ENCODE measurements at regions not wholly inside any gene's neighbourhood (a gene's known extent, or its start where the extent isn't known, plus 50 kb on each side); places are given as distances from the start of the nearest gene placed in this dataset.

DNA sequence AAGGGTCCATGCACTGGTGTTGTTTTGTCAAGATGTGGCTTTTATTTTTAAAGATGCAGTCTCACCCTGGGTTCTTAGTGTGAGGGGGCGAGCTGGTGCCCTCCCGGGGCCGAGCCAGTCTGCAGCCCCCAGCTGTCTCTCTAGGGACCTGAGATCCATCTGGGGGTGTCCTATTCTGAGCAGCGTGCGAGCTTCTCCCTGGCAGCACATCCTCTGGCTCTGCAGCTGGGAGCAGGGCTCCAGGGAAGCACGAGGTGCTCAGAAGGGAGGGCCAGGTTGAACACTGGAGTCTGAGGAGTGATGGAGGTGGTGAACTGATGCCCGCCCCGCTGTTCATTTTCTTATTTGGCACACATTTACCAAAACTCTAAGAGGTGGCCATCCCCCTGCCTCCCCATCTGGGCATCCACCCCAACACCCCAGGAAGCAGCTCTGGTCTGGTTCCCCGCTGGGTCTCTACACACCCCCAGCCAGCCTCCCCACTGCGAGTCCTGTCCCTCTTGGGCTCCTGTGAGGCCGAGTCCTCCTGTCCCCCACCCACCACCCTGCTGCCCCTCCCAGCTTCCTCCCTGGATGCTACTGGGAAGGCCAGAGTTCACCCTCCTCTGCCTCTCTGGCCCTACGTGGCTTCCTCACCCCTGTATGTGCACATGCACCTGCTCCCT lies 956.4 kb downstream of the BRD1 start:
- no peak for DNase-seq (ENCODE audit: low read depth)

DNA sequence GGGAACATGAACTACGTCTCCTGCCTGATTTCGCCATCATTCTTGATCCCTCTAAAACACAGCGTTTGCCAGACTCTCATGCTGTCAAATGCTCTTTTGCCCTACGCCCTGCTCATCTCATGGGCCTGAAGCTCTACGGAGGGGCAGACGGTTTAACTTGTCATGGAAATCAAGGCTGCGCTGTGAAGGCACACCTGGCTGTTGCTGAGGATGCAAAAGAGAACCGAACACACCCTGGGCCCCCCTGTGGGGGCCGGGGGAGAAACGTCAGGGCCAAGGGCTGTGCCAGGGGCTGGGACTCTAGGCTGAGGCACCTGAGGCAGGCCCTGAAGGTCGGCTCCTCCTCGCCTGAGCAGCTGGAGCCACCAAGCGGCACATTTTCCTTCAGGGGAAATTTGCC lies 957.2 kb downstream of the BRD1 start:
- DNase-seq (ENCODE audit: low read depth): no peak

DNA sequence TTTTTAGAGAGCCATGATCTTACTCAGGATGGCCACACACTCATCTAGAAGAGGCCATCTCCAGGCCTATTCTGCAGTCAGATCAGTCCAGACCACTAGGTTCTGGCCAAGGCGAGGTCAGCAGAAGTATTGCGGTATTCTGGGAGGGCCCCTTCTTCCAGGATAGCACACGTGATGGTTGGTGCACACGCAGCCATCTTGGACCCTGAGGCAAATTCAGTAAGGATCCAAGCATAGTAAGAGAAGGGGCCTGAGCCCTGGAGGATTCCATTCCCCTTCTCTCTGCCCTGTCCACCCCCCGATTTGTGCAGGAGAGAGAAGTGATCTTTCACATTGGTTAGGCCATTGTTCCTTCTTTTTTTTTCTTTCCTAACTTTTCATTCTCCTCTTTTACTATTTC lies 957.9 kb downstream of the BRD1 start:
- DNase-seq (ENCODE audit: low read depth): no peak

DNA sequence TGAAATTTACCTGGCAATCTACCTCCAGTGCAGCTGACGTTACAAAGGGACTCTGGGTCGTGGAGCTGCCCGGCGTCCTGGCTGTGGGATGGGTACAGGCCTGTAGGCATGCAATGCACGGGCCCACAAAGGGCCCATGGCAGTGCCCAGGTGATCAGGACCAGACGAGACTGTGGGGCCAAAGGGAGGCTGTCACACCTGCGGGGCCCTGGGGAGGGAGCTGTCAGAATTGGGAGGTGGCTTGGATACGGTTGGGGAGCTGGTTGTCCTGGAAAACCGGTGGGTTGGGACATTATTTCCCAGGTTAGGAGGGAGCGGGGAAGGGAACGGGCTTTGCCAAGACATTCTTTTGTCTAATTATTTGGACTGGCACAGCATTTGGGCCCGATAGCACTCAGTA lies 958.5 kb downstream of the BRD1 start:
- DNase-seq (ENCODE audit: low read depth): no peak

DNA sequence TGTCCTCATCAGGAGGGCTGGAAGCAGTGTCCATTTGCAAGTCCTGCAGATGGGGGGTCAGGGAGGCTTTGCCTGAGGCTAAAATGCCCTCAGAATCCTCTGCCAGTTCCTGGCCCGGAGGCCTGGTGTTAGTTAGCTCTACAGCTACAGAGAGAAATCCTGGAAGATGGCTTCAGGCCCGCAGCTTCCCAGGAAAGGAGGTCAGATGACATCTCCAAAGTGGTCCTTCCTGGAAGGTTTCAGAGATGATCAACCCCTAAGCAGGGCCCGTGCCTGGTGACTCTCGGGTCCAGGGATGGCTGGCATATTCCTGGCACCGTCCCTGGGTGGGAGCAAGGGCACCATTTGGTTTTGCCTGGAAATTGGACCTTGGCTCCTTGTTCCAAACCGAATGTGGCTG lies 959.1 kb downstream of the BRD1 start:
- DNase-seq (ENCODE audit: low read depth): no peak

DNA sequence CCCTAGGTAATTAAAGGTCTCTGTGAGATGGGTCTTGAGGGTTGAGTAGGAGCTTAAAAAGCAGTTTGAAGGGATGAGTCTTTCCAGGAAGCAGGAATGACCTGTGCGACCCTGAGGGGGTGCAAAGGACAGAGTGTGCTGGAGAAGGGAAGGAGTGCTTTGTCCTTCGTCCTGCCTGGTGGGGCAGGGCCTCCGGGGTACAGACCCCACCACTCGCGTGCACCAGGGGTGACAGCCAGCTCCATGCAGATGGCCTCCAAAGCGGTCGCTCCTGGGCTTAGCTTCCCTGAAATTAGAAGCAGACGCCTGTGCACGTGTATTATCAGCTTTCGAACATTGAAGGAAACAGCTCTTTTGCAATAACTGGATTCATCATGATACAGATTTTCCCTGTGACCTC lies 959.8 kb downstream of the BRD1 start:
- DNase-seq (ENCODE audit: low read depth): no peak

DNA sequence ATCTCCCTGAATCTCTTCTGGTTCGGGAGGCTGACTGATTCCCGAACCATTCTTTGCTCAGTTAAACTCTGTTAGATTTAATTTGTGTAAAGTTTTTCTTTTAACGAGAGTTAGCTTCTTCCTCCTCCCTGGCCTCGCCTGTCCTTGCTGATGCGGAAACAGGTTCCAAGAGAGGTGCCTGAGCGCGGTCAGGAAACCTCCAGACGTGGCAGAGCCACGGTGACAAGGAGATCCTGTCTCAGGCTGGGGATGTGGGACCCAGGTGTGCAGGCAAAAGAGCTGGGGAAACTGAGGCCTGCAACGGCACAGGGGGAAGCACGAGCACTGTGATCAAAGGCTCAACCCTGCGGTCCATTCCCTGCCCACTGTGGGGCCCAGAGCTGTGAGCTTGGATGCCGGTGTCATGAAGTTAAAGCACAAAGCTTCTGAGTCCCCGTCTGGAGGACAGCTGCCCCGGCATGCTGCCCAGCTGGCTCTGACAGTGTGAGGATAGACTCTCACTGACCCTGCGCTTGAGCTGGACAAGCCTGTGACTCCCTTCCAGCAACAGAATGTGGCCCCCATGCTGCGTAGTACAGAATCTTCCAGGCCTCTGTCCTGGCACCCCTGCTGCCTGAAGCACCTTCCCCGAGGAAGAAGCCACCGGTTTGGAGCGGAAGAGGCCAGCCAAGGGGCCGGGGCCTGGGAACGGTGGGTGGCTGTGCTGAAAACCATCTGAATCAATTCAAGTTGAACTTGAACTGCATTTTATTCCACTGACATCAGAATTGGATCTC lies 960.6 kb downstream of the BRD1 start:
- DNase-seq (ENCODE audit: low read depth): no peak

DNA sequence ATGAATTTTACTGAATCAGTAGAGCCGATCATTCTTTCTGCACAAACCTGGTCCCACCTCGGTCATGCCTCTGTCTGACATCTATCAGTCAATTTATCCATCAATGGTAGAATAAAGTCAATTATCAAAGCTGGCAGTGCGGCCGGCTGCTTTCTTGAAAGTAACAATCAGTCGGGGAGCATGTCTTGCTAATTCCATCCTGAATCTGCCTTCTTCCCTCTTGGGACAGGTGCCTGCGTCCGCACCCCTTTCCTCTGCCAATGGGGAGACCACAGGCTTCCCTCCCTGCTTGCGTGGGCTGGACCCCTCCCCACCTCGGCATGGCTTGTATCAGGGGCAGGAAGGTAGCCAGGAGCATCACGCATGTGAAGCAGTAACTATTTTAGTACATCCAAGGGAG lies 962.9 kb downstream of the BRD1 start:
- no peak for DNase-seq (ENCODE audit: low read depth)

DNA sequence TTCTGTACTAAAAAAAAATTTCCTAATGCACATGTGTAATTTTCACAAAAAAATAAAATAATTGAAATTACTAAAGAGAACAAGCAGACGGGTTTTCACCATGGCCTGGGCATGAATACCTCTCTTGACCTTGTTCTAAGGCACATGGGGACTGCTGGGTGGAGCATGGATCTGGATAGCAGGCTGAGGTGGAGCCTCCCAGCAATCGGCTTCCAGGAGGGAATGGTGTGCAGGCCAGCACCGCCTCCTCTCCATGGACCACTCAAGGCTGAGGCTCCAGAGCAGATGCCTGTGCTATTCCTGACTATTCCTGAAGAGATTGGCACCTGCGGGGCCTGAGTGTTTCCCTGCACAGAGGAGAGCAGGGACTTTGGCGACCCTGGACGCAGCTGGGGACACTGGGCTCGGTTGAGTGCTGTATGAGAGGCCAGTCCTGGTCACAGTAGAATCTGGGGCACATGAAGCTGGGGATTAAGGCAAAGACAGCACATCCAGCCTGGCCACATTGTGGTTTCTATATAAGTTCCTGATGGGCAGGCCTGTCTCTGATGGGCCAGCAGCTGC lies 963.6 kb downstream of the BRD1 start:
- DNase-seq (ENCODE audit: low read depth): no peak

DNA sequence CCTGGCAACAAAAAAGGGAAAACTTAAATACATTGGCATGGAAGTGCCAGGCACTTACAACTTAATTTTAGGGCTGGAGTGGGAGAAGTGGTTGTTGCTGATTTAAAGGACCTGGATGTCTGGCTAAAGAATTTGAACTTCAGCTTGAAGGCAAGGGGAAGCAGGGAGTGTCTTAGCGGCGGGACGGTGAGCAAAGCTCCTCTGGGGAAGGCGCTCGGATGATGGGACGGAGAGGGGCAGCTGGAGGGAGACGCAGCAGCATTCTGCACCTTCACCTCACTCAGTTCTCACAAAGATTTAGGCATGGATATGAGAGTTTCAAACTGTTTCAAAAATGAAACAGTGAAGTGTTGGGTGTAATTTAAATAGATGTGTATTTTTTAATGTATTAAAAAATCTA lies 967.1 kb downstream of the BRD1 start:
- no peak for DNase-seq (ENCODE audit: low read depth)

DNA sequence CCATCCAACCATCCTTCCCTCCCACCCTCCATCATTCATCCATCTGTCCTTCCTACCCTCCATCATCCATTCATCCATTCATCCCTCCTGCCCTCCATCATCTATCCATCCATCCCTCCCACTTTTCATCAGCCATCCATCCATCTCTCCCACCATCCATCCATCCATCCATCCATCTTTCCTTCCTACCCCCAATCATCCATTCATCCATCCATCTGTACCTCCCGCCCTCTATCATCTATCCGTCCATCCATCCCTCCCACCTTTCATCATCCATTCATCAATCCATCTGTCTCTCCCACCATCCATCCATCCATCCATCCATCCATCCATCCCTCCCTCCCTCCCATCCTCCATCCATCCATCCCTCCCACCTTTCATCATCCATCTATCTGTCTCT lies 968.8 kb downstream of the BRD1 start:
- no peak for DNase-seq (ENCODE audit: low read depth)

DNA sequence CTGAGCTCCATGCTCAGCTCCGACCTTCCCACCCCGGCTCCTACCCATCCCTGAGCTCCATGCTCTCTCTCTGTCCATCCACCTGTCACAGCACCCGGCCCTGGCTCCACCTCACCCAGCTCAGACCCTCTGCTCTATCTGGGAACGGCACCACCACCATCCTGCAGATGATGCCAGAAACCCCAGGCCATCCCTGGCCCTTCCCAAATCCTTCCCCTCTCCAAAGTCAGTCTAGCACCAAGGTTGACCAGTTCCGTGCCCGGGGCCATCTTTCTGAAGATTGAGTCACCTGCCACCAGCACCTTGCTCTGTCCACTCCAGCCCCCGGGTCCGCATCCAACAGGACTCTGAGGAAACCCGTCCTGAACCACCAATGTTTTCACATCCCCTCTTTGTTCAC lies 969.6 kb downstream of the BRD1 start:
- DNase-seq (ENCODE audit: low read depth): no peak

DNA sequence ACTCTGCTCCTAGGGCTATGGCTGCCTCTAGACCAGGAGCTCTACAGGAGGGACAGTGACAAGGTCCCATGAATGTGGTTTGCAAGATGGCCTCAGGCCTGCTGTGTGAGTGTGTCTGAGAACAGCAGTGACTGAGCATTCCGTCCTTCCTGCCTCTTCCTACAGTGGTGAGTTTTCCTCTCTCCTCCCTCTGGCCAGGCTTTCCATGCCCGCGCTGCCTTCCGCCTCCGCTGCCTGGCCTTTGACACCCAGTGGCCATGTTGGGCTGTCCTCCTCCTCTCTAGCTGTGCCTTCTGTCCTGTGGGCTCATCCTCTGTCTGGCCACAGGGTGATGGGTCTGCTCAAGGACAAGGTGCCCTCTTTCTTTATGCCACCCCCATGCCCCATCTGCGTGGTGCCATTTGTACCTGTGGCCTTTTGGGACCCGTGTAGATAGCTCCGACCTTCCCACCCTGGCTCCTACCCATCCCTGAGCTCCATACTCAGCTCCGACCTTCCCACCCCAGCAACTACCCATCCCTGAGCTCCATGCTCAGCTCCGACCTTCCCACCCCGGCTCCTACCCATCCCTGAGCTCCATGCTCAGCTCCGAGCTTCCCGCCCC lies 970.4 kb downstream of the BRD1 start:
- DNase-seq (ENCODE audit: low read depth): no peak

DNA sequence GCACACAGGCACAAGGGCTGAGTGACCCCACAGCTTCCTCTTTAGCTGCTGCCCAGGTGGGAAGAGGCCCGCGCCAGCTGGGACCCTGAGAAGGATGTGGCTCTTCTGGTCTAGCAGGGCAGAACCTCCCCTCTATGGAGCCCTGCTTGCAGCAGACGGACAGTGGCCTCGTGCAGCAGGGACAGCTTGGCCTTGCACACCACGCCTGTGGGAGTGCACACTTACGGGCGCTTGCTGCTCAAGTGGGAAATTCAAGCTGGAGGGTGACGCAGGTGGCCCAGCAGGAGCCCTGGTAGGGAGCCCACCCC lies 971.4 kb downstream of the BRD1 start:
- no peak for DNase-seq (ENCODE audit: low read depth)

DNA sequence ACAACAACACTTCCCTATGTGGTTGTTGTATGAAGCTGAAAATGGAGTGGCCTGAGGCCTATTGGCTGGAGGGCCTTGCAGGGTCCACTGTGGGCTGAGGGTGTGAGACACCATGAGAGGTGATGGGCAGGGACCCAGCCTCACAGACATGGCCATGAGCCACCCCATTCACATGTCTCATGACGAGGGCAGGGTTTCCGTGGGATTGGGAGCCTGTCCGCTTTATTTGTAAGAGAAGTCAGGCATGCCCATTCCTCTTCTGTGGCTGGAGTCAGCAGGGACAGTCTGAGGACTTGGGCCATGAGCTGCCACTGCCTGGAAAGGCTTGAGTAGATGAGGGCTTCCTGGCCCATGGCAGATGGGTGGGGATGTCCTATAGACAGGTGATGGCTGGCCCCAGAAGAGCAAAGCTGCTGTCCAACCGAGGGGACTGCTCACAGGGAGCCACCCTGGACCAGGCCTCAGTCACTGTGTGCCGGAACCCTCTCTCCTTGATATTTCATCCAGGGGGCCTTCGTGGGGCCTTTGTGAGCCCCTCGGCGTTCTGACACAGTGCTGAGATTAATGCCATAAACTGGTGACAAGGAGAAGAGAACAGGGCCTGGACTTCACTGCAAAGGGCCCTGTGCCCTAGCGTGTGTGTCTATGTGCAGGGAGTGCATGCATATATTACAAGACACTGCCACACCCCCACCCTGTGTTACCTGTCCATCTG lies 971.9 kb downstream of the BRD1 start:
- DNase-seq (ENCODE audit: low read depth): no peak

DNA sequence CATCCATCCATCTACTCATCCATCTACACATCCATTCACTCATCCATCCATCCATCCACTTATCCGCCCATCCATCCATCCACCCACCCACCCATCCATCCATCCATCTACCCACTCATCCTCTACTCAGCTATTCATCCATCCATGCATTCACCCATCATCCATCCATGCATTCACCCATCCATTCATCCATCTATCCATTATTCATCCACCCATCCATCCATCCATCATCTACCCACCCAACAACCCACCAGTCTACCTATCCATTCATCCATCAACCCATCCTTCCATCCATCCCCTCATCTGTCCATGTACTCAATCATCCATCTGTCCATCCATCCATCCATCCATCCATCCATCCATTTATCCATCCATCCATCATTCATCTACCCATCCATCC lies 972.7 kb downstream of the BRD1 start:
- DNase-seq (ENCODE audit: low read depth): no peak

DNA sequence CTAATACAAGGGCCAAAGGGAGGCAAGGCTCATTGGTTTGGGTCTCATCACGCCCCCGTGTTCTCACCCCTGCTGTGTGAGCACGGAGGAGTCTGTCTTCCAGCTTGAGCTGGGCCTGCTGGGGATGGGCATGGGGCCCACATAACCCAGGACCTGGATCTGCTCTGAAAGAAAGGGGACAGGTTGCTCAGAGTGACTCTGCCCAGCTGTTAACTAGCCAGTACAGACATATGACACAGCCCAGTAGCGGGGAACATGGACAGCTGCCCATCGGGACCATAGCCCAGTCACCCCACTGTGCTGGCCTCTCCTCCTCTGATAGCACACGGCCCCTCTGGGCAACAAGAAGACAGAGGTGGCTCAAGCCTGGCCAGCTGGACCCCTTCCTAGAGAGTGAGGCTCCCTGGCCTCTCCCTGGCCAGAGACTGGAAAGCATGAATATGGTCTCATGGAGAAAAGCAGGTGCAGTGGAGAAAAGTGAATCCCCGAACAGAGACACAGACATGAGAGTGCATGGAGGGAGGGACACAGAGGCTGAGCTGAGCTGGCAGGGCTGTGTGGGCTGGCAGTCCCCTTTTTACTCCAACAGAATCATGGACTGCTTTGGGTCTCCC lies 973.9 kb downstream of the BRD1 start:
- DNase-seq (ENCODE audit: low read depth): no peak

DNA sequence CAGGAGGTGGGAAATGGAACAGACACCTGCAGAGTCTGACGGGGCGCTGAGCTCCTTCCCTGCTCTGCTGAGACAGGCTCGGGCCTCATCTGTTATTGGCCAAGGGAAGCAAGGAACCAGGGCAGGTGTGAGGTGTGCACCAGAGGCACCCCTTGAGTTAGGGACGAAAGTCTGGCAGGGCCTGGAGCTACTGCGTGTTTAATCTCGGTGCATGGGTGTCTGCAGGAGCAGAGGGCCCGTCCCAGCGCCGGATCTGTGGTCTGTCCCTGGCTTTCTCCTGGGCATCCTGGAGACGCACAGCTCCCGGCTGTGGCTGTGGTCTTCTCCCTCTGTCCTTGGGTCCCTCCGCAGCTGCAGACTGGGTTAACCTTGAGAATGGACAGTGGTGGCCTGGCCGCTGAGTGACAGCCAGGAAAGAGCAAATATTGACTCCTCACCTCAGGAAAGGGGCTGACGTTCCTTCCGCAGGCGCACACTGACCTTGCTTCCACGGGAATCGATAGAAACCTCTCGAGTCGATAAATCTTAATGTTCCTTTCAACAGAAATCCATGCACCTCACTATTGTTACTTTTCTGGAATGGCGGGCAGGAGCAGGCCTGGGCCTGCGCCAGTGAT lies 975.6 kb downstream of the BRD1 start:
- no peak for DNase-seq (ENCODE audit: low read depth)

DNA sequence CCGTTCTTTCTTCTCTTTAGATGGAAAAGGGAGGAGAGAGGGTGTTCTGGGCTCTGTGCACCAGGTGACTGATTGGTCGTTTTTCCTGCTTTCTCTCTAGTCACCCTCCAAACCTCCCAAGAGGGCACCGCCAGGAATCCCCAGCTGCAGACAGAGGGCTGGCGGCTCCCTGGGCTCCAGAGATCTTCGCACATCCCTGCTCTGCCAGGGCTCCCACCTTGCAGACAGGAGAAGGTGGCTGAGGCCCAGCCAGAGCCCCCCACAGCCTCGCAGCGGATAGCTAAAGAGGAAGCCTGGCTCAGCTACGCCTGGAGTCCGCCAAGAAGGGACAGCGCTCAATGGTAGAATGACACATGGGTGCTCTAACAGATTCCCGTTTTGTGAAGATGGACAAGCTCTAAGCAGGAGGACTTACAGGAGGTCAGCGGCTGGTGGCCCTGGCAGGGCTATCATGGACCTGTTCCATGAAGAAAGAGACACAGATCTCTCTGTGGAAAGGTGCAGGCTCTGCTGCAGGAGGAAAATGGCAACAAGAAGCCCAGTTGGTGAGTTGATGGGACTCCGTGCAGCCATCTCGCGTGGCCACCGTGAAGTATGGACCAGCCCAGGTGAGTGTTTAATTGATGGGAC lies 976.9 kb downstream of the BRD1 start:
- no peak for DNase-seq (ENCODE audit: low read depth)

DNA sequence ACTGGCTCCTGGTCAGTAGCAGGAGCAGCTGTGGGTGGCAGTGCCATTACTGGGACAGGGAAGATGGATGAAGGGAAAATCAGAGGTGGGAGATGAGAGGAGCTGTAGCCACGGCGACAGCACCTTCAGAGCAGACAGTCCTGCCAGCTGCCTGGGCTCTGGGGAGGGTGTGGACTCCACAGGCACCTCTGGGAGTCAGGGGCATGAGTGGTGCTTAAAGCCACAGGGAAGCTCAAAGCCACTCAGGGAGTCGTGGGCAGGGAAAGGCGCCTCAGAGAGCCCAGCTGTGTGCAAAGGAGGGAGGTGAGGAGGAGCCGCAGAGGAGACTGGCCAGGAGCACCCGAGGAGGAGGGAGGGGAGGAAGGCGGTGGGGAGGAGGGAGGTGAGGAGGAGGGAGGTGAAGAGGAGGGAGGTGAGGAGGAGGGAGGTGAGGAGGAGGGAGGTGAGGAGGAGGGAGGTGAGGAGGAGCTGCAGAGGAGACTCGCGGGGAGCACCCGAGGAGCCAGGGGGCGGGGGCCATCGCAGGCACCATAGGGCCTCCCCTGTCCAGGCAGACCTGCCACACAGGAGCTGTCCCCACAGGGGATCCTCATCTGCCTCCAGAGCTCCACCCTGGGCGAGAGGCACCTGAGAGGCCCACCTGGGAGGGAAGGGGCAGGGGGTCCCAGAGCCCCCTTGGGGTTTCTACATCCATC lies 977.6 kb downstream of the BRD1 start:
- DNase-seq (ENCODE audit: low read depth): no peak
